ENCODE measurements at regions not wholly inside any gene's neighbourhood (a gene's known extent, or its start where the extent isn't known, plus 50 kb on each side); places are given as distances from the start of the nearest gene placed in this dataset.

DNA sequence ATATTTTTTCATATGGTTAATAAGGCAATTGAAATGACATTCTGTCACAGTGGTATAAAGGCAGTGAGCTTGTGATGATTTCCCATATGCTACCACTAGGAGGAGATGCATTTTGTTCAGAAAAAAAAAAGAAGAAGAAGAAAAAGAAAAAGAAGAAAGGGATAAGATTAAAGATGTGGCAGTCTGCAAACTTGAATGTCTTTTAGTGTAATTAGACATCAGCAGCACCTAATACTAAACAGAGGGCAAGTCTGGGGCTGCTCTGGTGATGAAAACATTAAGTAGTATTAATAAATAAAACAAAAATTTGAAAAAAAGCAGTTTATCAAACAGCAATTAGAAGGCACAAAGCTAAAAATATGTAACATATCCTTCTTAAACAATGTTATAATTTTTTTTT, 95.4 kb upstream of the DEFB112 start:
- intact Hi-C loops (cut with micrococcal nuclease): no loop called here
- H3K9me3 Mint-ChIP-seq: no peaks in the 10 kb centered on the region
- H3K36me3 Mint-ChIP-seq (ENCODE audit: low read depth): no peaks in the 10 kb centered on the region
- H3K4me3 Mint-ChIP-seq: no peak overlapping the region
- H3K27me3 Mint-ChIP-seq (ENCODE audit: insufficient read depth): no peaks in the 10 kb centered on the region
- no peaks in the 10 kb centered on the region for H3K4me1 Mint-ChIP-seq (ENCODE audit: low read depth)
- no peak overlapping the region for H3K27ac Mint-ChIP-seq
- DNase-seq (ENCODE audit: low spot score): no peak

DNA sequence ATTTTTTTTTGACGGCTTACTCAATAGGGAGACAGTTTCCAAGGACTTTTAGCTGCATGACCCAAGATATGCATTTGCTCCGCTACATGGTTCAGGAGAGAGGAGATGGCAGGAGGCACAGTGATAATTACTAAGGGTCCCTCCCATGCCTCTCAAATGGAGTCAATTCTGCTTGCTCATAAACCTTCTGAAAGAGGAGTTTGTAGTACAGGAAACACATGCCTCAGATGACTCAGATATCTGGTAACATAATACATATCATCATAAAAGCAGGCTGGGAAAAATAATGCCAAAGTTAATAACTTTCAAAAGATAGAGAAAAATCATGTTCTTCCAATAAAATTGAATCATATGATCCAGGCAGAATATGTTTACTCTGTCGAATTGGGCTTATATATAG, 97.6 kb upstream of the DEFB112 start:
- Mint-ChIP-seq H3K4me1 (ENCODE audit: low read depth) (no peaks in the 10 kb centered on the region), H3K4me3 (no peak overlapping the region), H3K27me3 (ENCODE audit: insufficient read depth) (no peaks in the 10 kb centered on the region), H3K9me3 (no peaks in the 10 kb centered on the region), H3K27ac (no peak overlapping the region), H3K36me3 (ENCODE audit: low read depth) (no peaks in the 10 kb centered on the region)
- no peak for DNase-seq (ENCODE audit: low spot score)
- intact Hi-C loops (cut with micrococcal nuclease): no loop called here

- intact Hi-C loops (cut with micrococcal nuclease): no loop called here
- Mint-ChIP-seq H3K27ac (no peak overlapping the region), H3K36me3 (ENCODE audit: low read depth) (no peaks in the 10 kb centered on the region), H3K27me3 (ENCODE audit: insufficient read depth) (no peaks in the 10 kb centered on the region), H3K4me3 (no peak overlapping the region), H3K9me3 (no peaks in the 10 kb centered on the region), H3K4me1 (ENCODE audit: low read depth) (no peaks in the 10 kb centered on the region)
- no peak for DNase-seq (ENCODE audit: low spot score)
These were observed 130.9 kb upstream of the DEFB112 start for GRCh38 chr6:50180646-50181045.

DNA sequence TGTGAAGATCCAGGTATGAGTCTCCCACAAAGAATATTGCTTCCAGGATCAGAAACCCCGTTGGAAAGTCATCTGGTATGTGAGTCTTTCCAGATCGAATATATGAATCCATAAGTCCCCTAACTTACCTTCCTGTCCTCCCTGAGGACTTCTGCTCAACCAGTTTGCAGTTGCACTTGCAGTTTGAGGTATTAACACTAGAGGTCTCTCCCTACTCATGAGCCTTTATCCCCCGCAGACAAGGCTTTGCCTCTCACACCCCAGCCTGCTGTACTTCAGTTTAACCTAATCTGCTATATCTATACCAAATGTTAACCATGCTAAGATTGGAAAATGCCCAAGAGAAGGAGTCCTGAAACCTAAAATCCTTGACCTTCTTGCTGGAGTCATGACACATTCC, 135.3 kb upstream of the DEFB112 start:
- no peaks in the 10 kb centered on the region for H3K4me1 Mint-ChIP-seq (ENCODE audit: low read depth)
- H3K9me3 Mint-ChIP-seq: no peaks in the 10 kb centered on the region
- H3K27me3 Mint-ChIP-seq (ENCODE audit: insufficient read depth): no peaks in the 10 kb centered on the region
- intact Hi-C loops (cut with micrococcal nuclease): no loop called here
- no peak overlapping the region for H3K4me3 Mint-ChIP-seq
- no peaks in the 10 kb centered on the region for H3K36me3 Mint-ChIP-seq (ENCODE audit: low read depth)
- no peak overlapping the region for H3K27ac Mint-ChIP-seq
- DNase-seq (ENCODE audit: low spot score): no peak

- no peak overlapping the region for H3K4me3 Mint-ChIP-seq
- no peaks in the 10 kb centered on the region for H3K36me3 Mint-ChIP-seq (ENCODE audit: low read depth)
- H3K27ac Mint-ChIP-seq: no peak overlapping the region
- no peaks in the 10 kb centered on the region for H3K27me3 Mint-ChIP-seq (ENCODE audit: insufficient read depth)
- DNase-seq (ENCODE audit: low spot score): no peak
- no peaks in the 10 kb centered on the region for H3K9me3 Mint-ChIP-seq
- no peaks in the 10 kb centered on the region for H3K4me1 Mint-ChIP-seq (ENCODE audit: low read depth)
- intact Hi-C loops (cut with micrococcal nuclease): no loop called here
These were observed 137.7 kb upstream of the DEFB112 start for GRCh38 chr6:50187351-50187921.

DNA sequence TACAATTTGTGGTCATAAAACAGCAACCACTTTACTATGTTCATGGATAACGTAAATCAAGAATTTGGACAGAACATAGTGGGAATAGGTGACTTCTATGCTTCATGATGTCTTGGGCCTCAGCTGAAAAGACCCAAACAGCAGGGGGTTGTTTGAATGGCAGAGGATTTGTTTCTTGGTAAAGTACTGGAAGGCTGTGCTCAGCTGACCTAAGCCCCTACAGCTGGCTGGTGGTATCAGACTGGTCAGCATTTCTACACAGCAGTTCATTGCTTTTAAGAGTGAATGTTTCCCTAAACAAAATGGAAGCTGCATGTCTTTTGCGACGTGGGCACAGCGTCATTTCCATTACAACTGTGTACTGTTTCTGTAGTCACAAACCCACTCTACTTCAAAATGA, 148.5 kb upstream of the DEFB112 start:
- no peaks in the 10 kb centered on the region for H3K36me3 Mint-ChIP-seq (ENCODE audit: low read depth)
- no peaks in the 10 kb centered on the region for H3K4me1 Mint-ChIP-seq (ENCODE audit: low read depth)
- intact Hi-C loops (cut with micrococcal nuclease): no loop called here
- H3K9me3 Mint-ChIP-seq: no peaks in the 10 kb centered on the region
- no peak overlapping the region for H3K4me3 Mint-ChIP-seq
- no peak overlapping the region for H3K27ac Mint-ChIP-seq
- no peak for DNase-seq (ENCODE audit: low spot score)
- no peaks in the 10 kb centered on the region for H3K27me3 Mint-ChIP-seq (ENCODE audit: insufficient read depth)

- Mint-ChIP-seq H3K36me3 (ENCODE audit: low read depth) (no peaks in the 10 kb centered on the region), H3K4me3 (no peak overlapping the region), H3K9me3 (no peaks in the 10 kb centered on the region), H3K27ac (no peak overlapping the region), H3K27me3 (ENCODE audit: insufficient read depth) (no peaks in the 10 kb centered on the region), H3K4me1 (ENCODE audit: low read depth) (no peaks in the 10 kb centered on the region)
- DNase-seq (ENCODE audit: low spot score): no peak
- intact Hi-C loops (cut with micrococcal nuclease): no loop called here
These were observed 153.0 kb upstream of the DEFB112 start for GRCh38 chr6:50202766-50203165.

DNA sequence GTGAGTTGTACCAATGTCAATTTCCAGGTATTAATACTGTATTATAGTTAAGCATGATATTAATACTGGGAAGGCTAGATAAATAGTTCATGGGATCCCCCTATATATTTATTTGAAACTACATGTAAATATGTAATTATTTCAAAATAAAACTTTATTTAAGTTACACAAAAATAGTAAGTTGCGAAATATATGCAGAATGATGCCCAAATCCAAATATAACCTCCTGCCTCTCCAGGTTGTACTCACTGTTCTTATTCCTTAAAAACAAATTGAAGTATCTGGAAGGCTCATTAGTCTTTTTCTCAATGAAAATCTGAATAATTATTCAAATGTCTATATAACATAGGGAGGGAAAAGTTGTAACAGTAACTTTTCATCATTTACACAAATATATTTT, 161.9 kb upstream of the DEFB112 start:
- no peak for DNase-seq (ENCODE audit: low spot score)
- intact Hi-C loops (cut with micrococcal nuclease): no loop called here
- no peaks in the 10 kb centered on the region for H3K9me3 Mint-ChIP-seq
- H3K4me3 Mint-ChIP-seq: no peak overlapping the region
- no peaks in the 10 kb centered on the region for H3K4me1 Mint-ChIP-seq (ENCODE audit: low read depth)
- H3K27me3 Mint-ChIP-seq (ENCODE audit: insufficient read depth): no peaks in the 10 kb centered on the region
- no peak overlapping the region for H3K27ac Mint-ChIP-seq
- H3K36me3 Mint-ChIP-seq (ENCODE audit: low read depth): no peaks in the 10 kb centered on the region

GRCh38 chr6:50213146-50213545, 163.4 kb upstream of the DEFB112 start:
- Mint-ChIP-seq H3K9me3 (no peaks in the 10 kb centered on the region), H3K27ac (no peak overlapping the region), H3K36me3 (ENCODE audit: low read depth) (no peaks in the 10 kb centered on the region), H3K4me1 (ENCODE audit: low read depth) (no peaks in the 10 kb centered on the region), H3K4me3 (no peak overlapping the region), H3K27me3 (ENCODE audit: insufficient read depth) (no peaks in the 10 kb centered on the region)
- no peak for DNase-seq (ENCODE audit: low spot score)
- intact Hi-C loops (cut with micrococcal nuclease): no loop called here

- no peaks in the 10 kb centered on the region for H3K36me3 Mint-ChIP-seq (ENCODE audit: low read depth)
- no peaks in the 10 kb centered on the region for H3K4me1 Mint-ChIP-seq (ENCODE audit: low read depth)
- no peak overlapping the region for H3K4me3 Mint-ChIP-seq
- H3K27ac Mint-ChIP-seq: no peak overlapping the region
- intact Hi-C loops (cut with micrococcal nuclease): no loop called here
- no peaks in the 10 kb centered on the region for H3K27me3 Mint-ChIP-seq (ENCODE audit: insufficient read depth)
- no peaks in the 10 kb centered on the region for H3K9me3 Mint-ChIP-seq
- no peak for DNase-seq (ENCODE audit: low spot score)
These were observed 165.2 kb upstream of the DEFB112 start for GRCh38 chr6:50214937-50215336.

DNA sequence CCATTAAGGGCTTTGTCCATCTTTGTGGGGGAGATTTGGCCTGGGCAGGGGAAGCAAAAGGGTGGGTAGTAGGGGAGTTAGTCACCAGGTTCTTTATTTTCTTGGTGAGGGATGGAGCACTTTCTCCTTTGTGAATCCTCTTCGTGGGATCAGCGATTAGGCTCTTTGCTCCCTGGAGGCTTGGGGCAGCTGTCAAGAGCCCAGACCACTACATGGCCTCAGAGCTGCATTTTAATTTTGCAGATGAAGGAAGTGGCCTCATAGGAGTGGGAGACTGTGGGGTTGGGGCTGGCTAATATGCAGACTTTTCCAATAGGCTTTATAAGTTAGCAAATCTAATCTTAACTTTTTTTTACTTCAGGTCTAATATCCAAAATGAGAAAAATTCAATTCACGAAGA, 168.1 kb upstream of the DEFB112 start:
- H3K36me3 Mint-ChIP-seq (ENCODE audit: low read depth): no peaks in the 10 kb centered on the region

DNA sequence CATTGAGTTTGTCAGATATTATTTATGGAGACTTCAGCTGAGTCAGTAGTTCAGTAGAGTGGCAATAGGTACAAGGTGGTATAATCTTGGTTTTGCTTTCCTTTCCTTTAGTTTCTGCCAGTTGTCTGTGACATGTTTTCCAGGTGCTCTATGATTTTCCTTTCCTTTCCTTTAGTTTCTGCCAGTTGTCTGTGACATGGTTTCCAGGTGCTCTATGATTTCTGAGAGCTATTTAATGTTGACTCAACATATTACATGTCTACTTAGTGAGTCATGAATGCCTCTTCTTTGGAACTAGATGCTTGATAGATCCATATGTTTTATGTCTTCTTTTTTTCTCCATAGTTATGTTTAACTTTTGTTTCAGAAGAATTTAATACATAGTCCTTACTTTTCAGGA, 186.4 kb upstream of the DEFB112 start:
- DNase-seq (ENCODE audit: low spot score): no peak
- Mint-ChIP-seq H3K27ac (no peak overlapping the region), H3K9me3 (no peaks in the 10 kb centered on the region), H3K36me3 (ENCODE audit: low read depth) (no peaks in the 10 kb centered on the region), H3K27me3 (ENCODE audit: insufficient read depth) (no peaks in the 10 kb centered on the region), H3K4me1 (ENCODE audit: low read depth) (no peaks in the 10 kb centered on the region), H3K4me3 (no peak overlapping the region)
- intact Hi-C loops (cut with micrococcal nuclease): no loop called here

More for the DNA sequence above, 168.1 kb upstream of the DEFB112 start:
- DNase-seq (ENCODE audit: low spot score): no peak
- no peaks in the 10 kb centered on the region for H3K4me1 Mint-ChIP-seq (ENCODE audit: low read depth)
- no peaks in the 10 kb centered on the region for H3K9me3 Mint-ChIP-seq
- H3K4me3 Mint-ChIP-seq: no peak overlapping the region
- H3K27ac Mint-ChIP-seq: no peak overlapping the region
- intact Hi-C loops (cut with micrococcal nuclease): no loop called here
- H3K27me3 Mint-ChIP-seq (ENCODE audit: insufficient read depth): no peaks in the 10 kb centered on the region

DNA sequence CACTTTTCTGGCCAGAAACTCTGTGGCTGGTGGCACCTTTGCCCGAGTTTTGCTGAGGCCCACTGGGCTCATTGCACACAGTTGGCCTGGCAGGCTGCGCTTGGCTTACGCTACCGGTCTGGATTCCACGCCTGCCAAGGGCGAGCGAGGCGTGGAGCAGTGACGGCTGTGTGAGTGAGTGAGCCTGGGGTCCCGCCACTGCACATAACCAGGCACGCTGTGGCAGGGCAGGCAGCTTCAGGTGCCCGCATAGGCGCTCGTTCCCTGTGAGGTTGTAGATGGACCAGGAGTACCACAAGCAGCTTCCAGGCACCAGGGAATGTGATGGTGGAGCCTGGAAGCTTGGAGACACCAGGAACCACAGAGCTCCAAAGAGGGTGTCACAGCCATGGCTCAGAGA, 190.1 kb upstream of the DEFB112 start:
- H3K27ac Mint-ChIP-seq: no peak overlapping the region
- no peaks in the 10 kb centered on the region for H3K36me3 Mint-ChIP-seq (ENCODE audit: low read depth)
- H3K4me1 Mint-ChIP-seq (ENCODE audit: low read depth): no peaks in the 10 kb centered on the region
- H3K9me3 Mint-ChIP-seq: no peaks in the 10 kb centered on the region
- no peaks in the 10 kb centered on the region for H3K27me3 Mint-ChIP-seq (ENCODE audit: insufficient read depth)
- intact Hi-C loops (cut with micrococcal nuclease): no loop called here
- DNase-seq (ENCODE audit: low spot score): no peak
- H3K4me3 Mint-ChIP-seq: no peak overlapping the region

- no peak for DNase-seq (ENCODE audit: low spot score)
- no peaks in the 10 kb centered on the region for H3K9me3 Mint-ChIP-seq
- intact Hi-C loops (cut with micrococcal nuclease): loop anchor here (1.0 kb wide), 1 partner anchor 23 kb away; no protein-coding TSS in a partner anchor
- no peak overlapping the region for H3K4me3 Mint-ChIP-seq
- H3K27me3 Mint-ChIP-seq (ENCODE audit: insufficient read depth): no peaks in the 10 kb centered on the region
- H3K36me3 Mint-ChIP-seq (ENCODE audit: low read depth): no peaks in the 10 kb centered on the region
- H3K4me1 Mint-ChIP-seq (ENCODE audit: low read depth): no peaks in the 10 kb centered on the region
- no peak overlapping the region for H3K27ac Mint-ChIP-seq
These were observed 191.3 kb upstream of the DEFB112 start for GRCh38 chr6:50240986-50241385.

Data from activated T-helper 1 cell treated with anti-CD3 and anti-CD28 coated beads, Interleukin-12 subunit alpha, Interleukin-12 subunit beta, Interleukin-2, Interleukin-4 antibody, amounts not matched to agents 30 ng/mL and 10 ng/mL and 1 ng/mL, durations not matched to agents 14 hours and 24 hours and 36 hours (primary cell).